Nephron progenitor cell (in vitro differentiated cells): ENCODE measurements at regions not wholly inside any gene's neighbourhood (a gene's known extent, or its start where the extent isn't known, plus 50 kb on each side); places are given as distances from the start of the nearest gene placed in this dataset.

ENCODE experiments used
- DNase-seq: peaks from one replicate; pipeline ENCODE4 v3.0.0; 2021
- H3K27ac Mint-ChIP-seq: 2 replicates; pipeline ENCODE4 v1.8.0; 2021; ENCODE audit warnings: mild to moderate bottlenecking, moderate library complexity, mixed read lengths
- H3K27me3 Mint-ChIP-seq: 2 replicates; pipeline ENCODE4 v1.8.0; 2021; ENCODE audit warnings: mild to moderate bottlenecking, low read depth, mixed read lengths; ENCODE audit not compliant: poor library complexity
- H3K36me3 Mint-ChIP-seq: 2 replicates; pipeline ENCODE4 v1.8.0; 2021; ENCODE audit warnings: low read depth, mixed read lengths
- H3K4me1 Mint-ChIP-seq: 2 replicates; pipeline ENCODE4 v1.8.0; 2021; ENCODE audit warnings: mixed read lengths
- H3K4me3 Mint-ChIP-seq: 2 replicates; pipeline ENCODE4 v1.8.0; 2021; ENCODE audit warnings: mild to moderate bottlenecking, moderate library complexity, mixed read lengths
- H3K9me3 Mint-ChIP-seq: 2 replicates; pipeline ENCODE4 v1.8.0; 2021; ENCODE audit warnings: mild to moderate bottlenecking, moderate library complexity, mixed read lengths
- TF ChIP-seq, protein P1 (sequence below): fragments of 200-600 bp; sonication (generic); IDR thresholded peaks from 2 replicates; pipeline ENCODE4 v1.5.0; 2021; ENCODE audit warnings: antibody characterized with exemption

DNA sequence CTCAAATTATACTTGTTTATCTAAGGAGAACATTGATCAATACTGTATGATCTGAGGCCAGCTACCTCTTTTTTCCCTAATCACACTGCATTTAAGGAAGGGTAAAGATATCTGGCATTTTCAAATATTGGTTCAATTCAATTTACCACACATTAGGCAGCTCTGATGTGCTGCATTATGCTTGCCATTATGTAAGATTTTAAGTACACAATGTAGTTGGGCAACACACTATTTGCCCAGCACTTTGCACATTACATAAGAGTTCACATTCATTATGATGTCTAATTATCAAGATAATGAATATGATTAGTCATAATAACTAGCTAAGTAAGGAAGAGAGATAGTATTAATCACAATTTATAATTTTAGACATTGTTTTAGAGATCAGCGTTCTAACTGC is 196.3 kb downstream of the BCHE start:
- no peaks in the 10 kb centered on the region for H3K27me3 Mint-ChIP-seq
- no peak overlapping the region for H3K4me3 Mint-ChIP-seq
- TF ChIP-seq, protein P1, sequence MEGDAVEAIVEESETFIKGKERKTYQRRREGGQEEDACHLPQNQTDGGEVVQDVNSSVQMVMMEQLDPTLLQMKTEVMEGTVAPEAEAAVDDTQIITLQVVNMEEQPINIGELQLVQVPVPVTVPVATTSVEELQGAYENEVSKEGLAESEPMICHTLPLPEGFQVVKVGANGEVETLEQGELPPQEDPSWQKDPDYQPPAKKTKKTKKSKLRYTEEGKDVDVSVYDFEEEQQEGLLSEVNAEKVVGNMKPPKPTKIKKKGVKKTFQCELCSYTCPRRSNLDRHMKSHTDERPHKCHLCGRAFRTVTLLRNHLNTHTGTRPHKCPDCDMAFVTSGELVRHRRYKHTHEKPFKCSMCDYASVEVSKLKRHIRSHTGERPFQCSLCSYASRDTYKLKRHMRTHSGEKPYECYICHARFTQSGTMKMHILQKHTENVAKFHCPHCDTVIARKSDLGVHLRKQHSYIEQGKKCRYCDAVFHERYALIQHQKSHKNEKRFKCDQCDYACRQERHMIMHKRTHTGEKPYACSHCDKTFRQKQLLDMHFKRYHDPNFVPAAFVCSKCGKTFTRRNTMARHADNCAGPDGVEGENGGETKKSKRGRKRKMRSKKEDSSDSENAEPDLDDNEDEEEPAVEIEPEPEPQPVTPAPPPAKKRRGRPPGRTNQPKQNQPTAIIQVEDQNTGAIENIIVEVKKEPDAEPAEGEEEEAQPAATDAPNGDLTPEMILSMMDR = no peak
- no peaks in the 10 kb centered on the region for H3K4me1 Mint-ChIP-seq
- H3K36me3 Mint-ChIP-seq = no peaks in the 10 kb centered on the region
- H3K9me3 Mint-ChIP-seq = peaks cover 5% of the 10 kb centered on the region
- DNase-seq = no peak
- H3K27ac Mint-ChIP-seq = no peak overlapping the region

DNA sequence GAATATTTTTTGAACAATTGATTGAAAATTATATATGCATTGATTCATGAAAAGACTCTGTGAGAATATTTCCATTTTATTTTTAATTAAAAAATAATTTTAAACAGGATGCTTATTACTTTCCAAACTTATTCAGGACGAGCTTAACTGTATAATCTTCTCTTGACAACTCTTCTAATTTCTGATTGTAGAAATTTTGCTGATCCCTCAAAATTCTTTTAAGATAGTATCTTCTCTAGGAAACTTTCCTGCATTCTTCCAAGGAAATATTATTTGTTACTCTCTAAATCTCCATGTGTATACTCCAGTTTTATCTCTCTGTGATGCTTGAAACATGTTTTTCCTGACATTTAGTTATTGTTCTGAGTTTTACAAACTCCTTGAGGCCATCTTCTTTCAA is 197.2 kb downstream of the BCHE start:
- no peak overlapping the region for H3K27ac Mint-ChIP-seq
- no peaks in the 10 kb centered on the region for H3K36me3 Mint-ChIP-seq
- no peak for DNase-seq
- no peaks in the 10 kb centered on the region for H3K27me3 Mint-ChIP-seq
- H3K9me3 Mint-ChIP-seq = no peaks in the 10 kb centered on the region
- no peak overlapping the region for H3K4me3 Mint-ChIP-seq
- TF ChIP-seq, protein P1 = no peak
- H3K4me1 Mint-ChIP-seq = no peaks in the 10 kb centered on the region

DNA sequence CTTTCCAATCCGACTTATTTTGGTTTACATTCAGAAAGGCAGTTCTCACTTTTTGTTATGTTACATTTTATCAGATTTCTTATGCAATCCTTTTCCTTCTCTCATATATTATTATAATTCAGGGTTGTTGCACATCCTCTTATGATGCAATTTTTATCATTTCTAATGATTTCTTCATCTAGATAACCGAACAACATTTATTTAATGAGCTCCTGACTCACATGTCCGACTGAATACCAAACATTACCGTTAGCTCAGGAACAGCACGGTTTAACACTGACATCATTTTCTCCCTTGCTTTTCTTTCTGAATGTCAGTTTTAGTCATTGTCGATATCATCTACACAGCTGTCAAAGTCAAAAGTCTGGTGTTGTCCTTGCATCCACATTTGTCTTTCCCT is 199.2 kb downstream of the BCHE start:
- Mint-ChIP-seq H3K36me3 (no peaks in the 10 kb centered on the region), H3K27ac (no peak overlapping the region), H3K4me1 (no peaks in the 10 kb centered on the region), H3K27me3 (no peaks in the 10 kb centered on the region), H3K9me3 (no peaks in the 10 kb centered on the region), H3K4me3 (no peak overlapping the region)
- DNase-seq = no peak
- TF ChIP-seq, protein P1 = no peak

DNA sequence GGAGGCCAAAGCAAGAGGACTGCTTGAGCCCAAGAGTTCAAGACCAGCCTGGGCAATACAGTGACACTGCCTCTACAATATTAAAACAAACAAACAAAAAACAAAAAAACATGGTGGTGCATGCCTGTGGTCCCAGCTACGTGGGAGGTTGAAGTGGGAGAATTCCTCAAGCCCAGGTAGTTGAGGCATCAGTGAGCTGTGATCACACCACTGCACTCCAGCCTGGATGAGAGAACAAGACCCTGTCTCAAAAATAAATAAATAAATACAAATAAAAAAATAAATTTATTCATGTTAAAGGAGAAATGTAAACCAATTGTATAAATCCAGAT is 200.6 kb downstream of the BCHE start:
- H3K9me3 Mint-ChIP-seq = peaks cover 6% of the 10 kb centered on the region
- H3K36me3 Mint-ChIP-seq = no peaks in the 10 kb centered on the region
- H3K27me3 Mint-ChIP-seq = no peaks in the 10 kb centered on the region
- TF ChIP-seq, protein P1 = no peak
- no peaks in the 10 kb centered on the region for H3K4me1 Mint-ChIP-seq
- H3K4me3 Mint-ChIP-seq = no peak overlapping the region
- DNase-seq = no peak
- no peak overlapping the region for H3K27ac Mint-ChIP-seq

DNA sequence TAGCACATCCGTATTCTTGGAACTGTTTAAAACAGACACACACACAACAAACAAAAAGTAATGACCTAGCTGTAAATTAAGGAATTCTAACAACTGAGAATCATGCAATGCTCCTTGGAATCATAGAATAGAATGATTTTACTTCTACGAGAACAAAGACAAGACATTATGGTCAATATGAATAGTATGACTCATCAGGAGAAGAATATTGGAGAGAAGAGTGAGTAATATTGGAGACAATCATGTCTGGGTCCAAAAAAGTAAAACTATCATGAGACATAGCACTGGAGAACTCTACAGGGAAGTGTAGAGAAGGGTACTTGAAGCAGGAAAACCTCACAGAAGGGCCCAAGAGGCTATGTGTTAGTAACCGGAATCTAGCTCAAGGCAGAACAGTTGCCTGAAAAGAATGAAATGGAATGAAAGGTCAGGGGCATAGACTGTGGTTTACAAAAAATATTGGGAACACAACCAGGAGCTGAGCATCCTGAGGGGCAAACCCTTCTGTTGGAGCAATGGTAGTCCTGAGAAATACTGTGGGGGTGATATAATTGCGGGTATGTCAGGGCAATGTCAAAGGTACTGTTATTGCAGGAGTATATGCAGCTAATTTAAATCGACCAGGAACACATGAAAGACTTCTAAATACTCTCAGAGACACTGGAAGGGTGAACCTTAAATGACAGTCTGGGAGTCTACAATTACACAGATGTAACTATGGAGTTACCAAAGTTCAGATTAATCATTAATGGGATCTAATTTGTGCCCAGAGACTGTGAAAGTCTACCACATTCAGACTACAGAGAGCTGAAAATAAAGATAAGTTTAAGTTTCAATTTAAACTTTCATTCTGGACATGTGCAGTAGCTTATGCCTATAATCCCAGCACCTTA is 201.2 kb downstream of the BCHE start:
- Mint-ChIP-seq H3K4me1 (no peaks in the 10 kb centered on the region), H3K27me3 (no peaks in the 10 kb centered on the region), H3K4me3 (no peak overlapping the region), H3K27ac (no peak overlapping the region), H3K9me3 (peaks cover 10% of the 10 kb centered on the region), H3K36me3 (no peaks in the 10 kb centered on the region)
- TF ChIP-seq, protein P1 = no peak
- no peak for DNase-seq

DNA sequence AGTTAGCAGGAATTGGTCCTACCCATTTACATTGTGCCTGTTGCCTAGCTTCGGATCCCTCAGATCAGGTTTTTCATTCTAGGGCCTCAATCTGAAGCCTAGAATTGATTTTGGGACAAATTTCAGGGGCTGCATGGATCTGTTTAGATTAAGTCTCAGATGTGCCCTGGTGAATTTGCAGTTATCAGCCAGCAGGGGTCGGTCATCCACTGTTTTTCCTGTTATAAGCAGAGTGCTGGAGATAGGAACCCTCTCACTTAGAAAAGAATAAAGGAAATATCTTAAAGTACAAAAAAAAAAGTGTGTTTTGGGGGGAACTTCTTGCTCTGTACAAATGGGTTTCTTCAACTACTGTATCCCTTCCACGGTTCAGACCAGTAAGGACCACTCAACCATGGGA is 212.5 kb downstream of the BCHE start:
- Mint-ChIP-seq H3K27me3 (no peaks in the 10 kb centered on the region), H3K27ac (no peak overlapping the region), H3K9me3 (peaks cover 7% of the 10 kb centered on the region), H3K4me1 (no peaks in the 10 kb centered on the region), H3K4me3 (no peak overlapping the region), H3K36me3 (no peaks in the 10 kb centered on the region)
- TF ChIP-seq, protein P1 = no peak
- DNase-seq = no peak
